SK-N-SH treated with all-trans-retinoic acid at 6 μM for 48 hours (cell line): ENCODE measurements at regions not wholly inside any gene's neighbourhood (a gene's known extent, or its start where the extent isn't known, plus 50 kb on each side); places are given as distances from the start of the nearest gene placed in this dataset.

Experiments used
- ATAC-seq: fragments of 200-7000 bp; cut with Tn5 transposase; 3 replicates; pipeline ENCODE4 v1.9.1; 2020; ENCODE audit warnings: mild to moderate bottlenecking, moderate library complexity
- BACH2 ChIP-seq: fragments of 250-450 bp; sonication (Bioruptor Pico); IDR thresholded peaks from 2 replicates; pipeline ENCODE4 v1.9.0; 2021; ENCODE audit warnings: mild to moderate bottlenecking, borderline replicate concordance
- CREB5 ChIP-seq: fragments of 250-450 bp; sonication (Bioruptor Pico); IDR thresholded peaks from 2 replicates; pipeline ENCODE4 v1.5.1; 2020; ENCODE audit warnings: low read depth, mild to moderate bottlenecking, moderate library complexity
- CSDC2 ChIP-seq: fragments of 250-450 bp; sonication (Bioruptor Pico); IDR thresholded peaks from 2 replicates; pipeline ENCODE4 v1.5.0; 2020; ENCODE audit warnings: mild to moderate bottlenecking, moderate library complexity
- ESRRG ChIP-seq: fragments of 250-450 bp; sonication (Bioruptor Pico); IDR thresholded peaks from 2 replicates; pipeline ENCODE4 v1.6.1; 2021; ENCODE audit warnings: mild to moderate bottlenecking
- GLIS3 ChIP-seq: fragments of 250-450 bp; sonication (Bioruptor Pico); IDR thresholded peaks from 2 replicates; pipeline ENCODE4 v1.5.0; 2020; ENCODE audit warnings: mild to moderate bottlenecking, moderate library complexity
- ISL1 ChIP-seq: fragments of 250-450 bp; sonication (Bioruptor Pico); IDR thresholded peaks from 2 replicates; pipeline ENCODE4 v2.1.2; 2022; ENCODE audit warnings: mild to moderate bottlenecking, moderate library complexity
- OSR1 ChIP-seq: fragments of 250-450 bp; sonication (Bioruptor Pico); IDR thresholded peaks from 2 replicates; pipeline ENCODE4 v1.8.0; 2022; ENCODE audit warnings: moderate library complexity, mild to moderate bottlenecking, inconsistent platforms
- PPARA ChIP-seq: fragments of 250-450 bp; sonication (Bioruptor Pico); IDR thresholded peaks from 2 replicates; pipeline ENCODE4 v1.5.0; 2020; ENCODE audit warnings: mild to moderate bottlenecking, borderline replicate concordance
- RARB ChIP-seq: fragments of 250-450 bp; sonication (Bioruptor Pico); IDR thresholded peaks from 2 replicates; pipeline ENCODE4 v1.8.0; 2021; ENCODE audit warnings: mild to moderate bottlenecking, moderate library complexity
- SNAI2 ChIP-seq: fragments of 250-450 bp; sonication (Bioruptor Pico); IDR thresholded peaks from 2 replicates; pipeline ENCODE4 v1.5.0; 2020; ENCODE audit warnings: mild to moderate bottlenecking, moderate library complexity
- TCF4 ChIP-seq: fragments of 250-450 bp; sonication (Bioruptor Pico); IDR thresholded peaks from 2 replicates; pipeline ENCODE4 v1.8.0; 2021; ENCODE audit warnings: mild to moderate bottlenecking, moderate library complexity, borderline replicate concordance
- TOX ChIP-seq: fragments of 250-450 bp; sonication (Bioruptor Pico); IDR thresholded peaks from 2 replicates; pipeline ENCODE4 v1.8.0; 2021; ENCODE audit warnings: mild to moderate bottlenecking, moderate library complexity, borderline replicate concordance
- TSHZ2 ChIP-seq: fragments of 250-450 bp; sonication (Bioruptor Pico); IDR thresholded peaks from 2 replicates; pipeline ENCODE4 v1.5.0; 2020; ENCODE audit warnings: mild to moderate bottlenecking, moderate library complexity
- ZC3H10 ChIP-seq: fragments of 250-450 bp; sonication (Bioruptor Pico); IDR thresholded peaks from 2 replicates; pipeline ENCODE4 v1.5.1; 2021; ENCODE audit warnings: mild to moderate bottlenecking, moderate library complexity
- ZFP30 ChIP-seq: fragments of 450-650 bp; formaldehyde crosslinking; IDR thresholded peaks from 2 replicates; pipeline ENCODE4 v1.5.0; 2022; ENCODE audit warnings: mild to moderate bottlenecking, moderate library complexity
- ZNF565 ChIP-seq: fragments of 450-650 bp; formaldehyde crosslinking; conservative IDR thresholded peaks from 2 replicates; pipeline ENCODE4 v1.5.0; 2020; ENCODE audit warnings: low read depth, mild to moderate bottlenecking, moderate library complexity
- ZNF70 ChIP-seq: fragments of 450-650 bp; formaldehyde crosslinking; IDR thresholded peaks from 2 replicates; pipeline ENCODE4 v1.5.0; 2020; ENCODE audit warnings: mild to moderate bottlenecking, moderate library complexity
- ZNF8 ChIP-seq: fragments of 450-650 bp; formaldehyde crosslinking; IDR thresholded peaks from 2 replicates; pipeline ENCODE4 v1.5.0; 2020; ENCODE audit warnings: mild to moderate bottlenecking, moderate library complexity
- TF ChIP-seq, protein P1 (sequence below): fragments of 250-450 bp; sonication (Bioruptor Pico); IDR thresholded peaks from 2 replicates; pipeline ENCODE4 v1.8.0; 2021; ENCODE audit warnings: low read depth, mild to moderate bottlenecking, moderate library complexity, borderline replicate concordance
- TF ChIP-seq, protein P2 (sequence below): fragments of 250-450 bp; sonication (Bioruptor Pico); IDR thresholded peaks from 2 replicates; pipeline ENCODE4 v1.8.0; 2020; ENCODE audit warnings: mild to moderate bottlenecking, moderate library complexity, borderline replicate concordance

GRCh38 chr5:173767574-173768266 lies 120.4 kb upstream of the CPEB4 start (continued):
- TF ChIP-seq, protein P1, sequence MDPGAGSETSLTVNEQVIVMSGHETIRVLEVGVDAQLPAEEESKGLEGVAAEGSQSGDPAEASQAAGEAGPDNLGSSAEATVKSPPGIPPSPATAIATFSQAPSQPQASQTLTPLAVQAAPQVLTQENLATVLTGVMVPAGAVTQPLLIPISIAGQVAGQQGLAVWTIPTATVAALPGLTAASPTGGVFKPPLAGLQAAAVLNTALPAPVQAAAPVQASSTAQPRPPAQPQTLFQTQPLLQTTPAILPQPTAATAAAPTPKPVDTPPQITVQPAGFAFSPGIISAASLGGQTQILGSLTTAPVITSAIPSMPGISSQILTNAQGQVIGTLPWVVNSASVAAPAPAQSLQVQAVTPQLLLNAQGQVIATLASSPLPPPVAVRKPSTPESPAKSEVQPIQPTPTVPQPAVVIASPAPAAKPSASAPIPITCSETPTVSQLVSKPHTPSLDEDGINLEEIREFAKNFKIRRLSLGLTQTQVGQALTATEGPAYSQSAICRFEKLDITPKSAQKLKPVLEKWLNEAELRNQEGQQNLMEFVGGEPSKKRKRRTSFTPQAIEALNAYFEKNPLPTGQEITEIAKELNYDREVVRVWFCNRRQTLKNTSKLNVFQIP = no peak
- no peak for TF ChIP-seq TOX (CRISPR knock-in tag)
- TF ChIP-seq TCF4 (CRISPR knock-in tag) = no peak
- TF ChIP-seq BACH2 (CRISPR knock-in tag) = no peak

- no peak for TF ChIP-seq TSHZ2 (CRISPR knock-in tag)
- ATAC-seq = no peak
Observed at GRCh38 chr5:173768267-173768806, 119.8 kb upstream of the CPEB4 start.

DNA sequence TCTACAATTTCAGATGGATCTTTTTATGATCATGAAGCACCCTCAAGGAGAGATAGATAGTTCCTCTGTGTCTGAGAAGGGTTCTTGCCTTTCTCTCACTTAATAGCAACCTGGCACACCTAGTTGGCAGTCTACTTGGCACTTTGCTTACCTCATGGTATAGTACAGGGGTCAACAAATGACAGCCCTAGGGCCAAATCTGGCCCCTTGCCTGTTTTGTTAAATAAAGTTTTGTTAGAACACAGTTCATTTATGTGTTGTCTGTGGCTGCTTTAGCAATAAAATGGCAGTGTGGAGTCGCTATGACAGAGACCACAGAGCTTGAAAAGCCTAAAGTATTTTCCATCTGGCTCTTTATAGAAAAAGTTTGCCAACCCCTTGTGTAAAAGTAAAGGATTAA lies 119.3 kb upstream of the CPEB4 start:
- ATAC-seq = no peak
- TF ChIP-seq PPARA (CRISPR knock-in tag) (no peak), ZFP30 (no peak)

- TF ChIP-seq CSDC2 (CRISPR knock-in tag) = no peak
- TF ChIP-seq ZNF70 (CRISPR knock-in tag) = no peak
- no peak for TF ChIP-seq ZFP30
- TF ChIP-seq CREB5 = no peak
- no peak for TF ChIP-seq PPARA (CRISPR knock-in tag)
- TF ChIP-seq ZC3H10 (CRISPR knock-in tag) = no peak
- TF ChIP-seq ZNF565 = no peak
- TF ChIP-seq ISL1 (CRISPR knock-in tag) = no peak
- TF ChIP-seq, protein P2, sequence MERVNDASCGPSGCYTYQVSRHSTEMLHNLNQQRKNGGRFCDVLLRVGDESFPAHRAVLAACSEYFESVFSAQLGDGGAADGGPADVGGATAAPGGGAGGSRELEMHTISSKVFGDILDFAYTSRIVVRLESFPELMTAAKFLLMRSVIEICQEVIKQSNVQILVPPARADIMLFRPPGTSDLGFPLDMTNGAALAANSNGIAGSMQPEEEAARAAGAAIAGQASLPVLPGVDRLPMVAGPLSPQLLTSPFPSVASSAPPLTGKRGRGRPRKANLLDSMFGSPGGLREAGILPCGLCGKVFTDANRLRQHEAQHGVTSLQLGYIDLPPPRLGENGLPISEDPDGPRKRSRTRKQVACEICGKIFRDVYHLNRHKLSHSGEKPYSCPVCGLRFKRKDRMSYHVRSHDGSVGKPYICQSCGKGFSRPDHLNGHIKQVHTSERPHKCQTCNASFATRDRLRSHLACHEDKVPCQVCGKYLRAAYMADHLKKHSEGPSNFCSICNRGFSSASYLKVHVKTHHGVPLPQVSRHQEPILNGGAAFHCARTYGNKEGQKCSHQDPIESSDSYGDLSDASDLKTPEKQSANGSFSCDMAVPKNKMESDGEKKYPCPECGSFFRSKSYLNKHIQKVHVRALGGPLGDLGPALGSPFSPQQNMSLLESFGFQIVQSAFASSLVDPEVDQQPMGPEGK (CRISPR knock-in tag) = no peak
- TF ChIP-seq OSR1 (CRISPR knock-in tag) = no peak
- no peak for TF ChIP-seq BACH2 (CRISPR knock-in tag)
- TF ChIP-seq ESRRG (CRISPR knock-in tag) = no peak
- no peak for TF ChIP-seq ZNF8 (CRISPR knock-in tag)
- no peak for TF ChIP-seq RARB (CRISPR knock-in tag)
- TF ChIP-seq, protein P1 = no peak
- no peak for TF ChIP-seq GLIS3 (CRISPR knock-in tag)
- TF ChIP-seq SNAI2 (CRISPR knock-in tag) = no peak
Observed at GRCh38 chr5:173770637-173771036, 117.5 kb upstream of the CPEB4 start.

More at GRCh38 chr5:173770637-173771036, 117.5 kb upstream of the CPEB4 start:
- no peak for ATAC-seq
